ENCODE measurements at regions not wholly inside any gene's neighbourhood (a gene's known extent, or its start where the extent isn't known, plus 50 kb on each side); places are given as distances from the start of the nearest gene placed in this dataset.

GRCh38 chr18:61248589-61248988 is 84.6 kb upstream of the CDH20 start:
- no peak for DNase-seq (ENCODE audit: low spot score, unreplicated experiment)
- H3K27me3 Mint-ChIP-seq: no peaks in the 10 kb centered on the region
- no peaks in the 10 kb centered on the region for H3K9me3 Mint-ChIP-seq (ENCODE audit: low read depth)
- no peak overlapping the region for H3K4me3 Mint-ChIP-seq (ENCODE audit: low read depth)
- H3K36me3 Mint-ChIP-seq (ENCODE audit: insufficient read depth): no peaks in the 10 kb centered on the region
- H3K4me1 Mint-ChIP-seq (ENCODE audit: low read depth): no peaks in the 10 kb centered on the region
- TF ChIP-seq, protein P1, sequence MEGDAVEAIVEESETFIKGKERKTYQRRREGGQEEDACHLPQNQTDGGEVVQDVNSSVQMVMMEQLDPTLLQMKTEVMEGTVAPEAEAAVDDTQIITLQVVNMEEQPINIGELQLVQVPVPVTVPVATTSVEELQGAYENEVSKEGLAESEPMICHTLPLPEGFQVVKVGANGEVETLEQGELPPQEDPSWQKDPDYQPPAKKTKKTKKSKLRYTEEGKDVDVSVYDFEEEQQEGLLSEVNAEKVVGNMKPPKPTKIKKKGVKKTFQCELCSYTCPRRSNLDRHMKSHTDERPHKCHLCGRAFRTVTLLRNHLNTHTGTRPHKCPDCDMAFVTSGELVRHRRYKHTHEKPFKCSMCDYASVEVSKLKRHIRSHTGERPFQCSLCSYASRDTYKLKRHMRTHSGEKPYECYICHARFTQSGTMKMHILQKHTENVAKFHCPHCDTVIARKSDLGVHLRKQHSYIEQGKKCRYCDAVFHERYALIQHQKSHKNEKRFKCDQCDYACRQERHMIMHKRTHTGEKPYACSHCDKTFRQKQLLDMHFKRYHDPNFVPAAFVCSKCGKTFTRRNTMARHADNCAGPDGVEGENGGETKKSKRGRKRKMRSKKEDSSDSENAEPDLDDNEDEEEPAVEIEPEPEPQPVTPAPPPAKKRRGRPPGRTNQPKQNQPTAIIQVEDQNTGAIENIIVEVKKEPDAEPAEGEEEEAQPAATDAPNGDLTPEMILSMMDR (IDR thresholded peaks at IDR 0.05; ENCODE audit: unreplicated experiment): no peak
- H3K27ac Mint-ChIP-seq: no peak overlapping the region

DNA sequence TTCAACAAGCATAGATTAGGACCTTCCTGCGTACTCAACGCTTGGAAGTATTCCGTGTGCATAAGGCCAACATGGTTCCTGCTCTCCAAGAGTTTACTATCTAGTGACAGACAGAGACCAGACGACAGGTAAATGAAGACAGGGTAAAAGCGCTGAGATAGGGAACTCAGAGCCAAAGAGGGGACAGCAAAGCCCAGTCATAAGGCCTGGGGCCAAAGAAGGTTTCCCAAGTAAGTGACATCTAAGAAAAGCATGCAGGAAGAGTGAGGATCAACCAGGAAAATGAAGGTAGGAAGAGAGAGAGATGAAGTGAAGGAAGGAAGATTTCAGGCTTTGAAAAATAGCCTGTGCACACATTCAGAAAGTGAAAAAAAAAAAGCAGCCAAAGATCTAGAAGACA is 76.9 kb upstream of the CDH20 start:
- TF ChIP-seq, protein P1 (IDR thresholded peaks at IDR 0.05; ENCODE audit: unreplicated experiment): no peak
- no peaks in the 10 kb centered on the region for H3K4me1 Mint-ChIP-seq (ENCODE audit: low read depth)
- H3K27ac Mint-ChIP-seq: no peak overlapping the region
- no peak overlapping the region for H3K4me3 Mint-ChIP-seq (ENCODE audit: low read depth)
- no peaks in the 10 kb centered on the region for H3K36me3 Mint-ChIP-seq (ENCODE audit: insufficient read depth)
- no peaks in the 10 kb centered on the region for H3K9me3 Mint-ChIP-seq (ENCODE audit: low read depth)
- DNase-seq (ENCODE audit: low spot score, unreplicated experiment): no peak
- H3K27me3 Mint-ChIP-seq: no peaks in the 10 kb centered on the region

GRCh38 chr18:61261870-61262269 is 71.4 kb upstream of the CDH20 start:
- H3K9me3 Mint-ChIP-seq (ENCODE audit: low read depth): peaks cover 15% of the 10 kb centered on the region
- H3K4me3 Mint-ChIP-seq (ENCODE audit: low read depth): no peak overlapping the region
- H3K27me3 Mint-ChIP-seq: no peaks in the 10 kb centered on the region
- TF ChIP-seq, protein P1 (IDR thresholded peaks at IDR 0.05; ENCODE audit: unreplicated experiment): no peak
- H3K4me1 Mint-ChIP-seq (ENCODE audit: low read depth): no peaks in the 10 kb centered on the region
- no peak overlapping the region for H3K27ac Mint-ChIP-seq
- no peaks in the 10 kb centered on the region for H3K36me3 Mint-ChIP-seq (ENCODE audit: insufficient read depth)
- DNase-seq (ENCODE audit: low spot score, unreplicated experiment): no peak

GRCh38 chr18:61272793-61273192 is 60.4 kb upstream of the CDH20 start:
- Mint-ChIP-seq H3K4me3 (ENCODE audit: low read depth) (no peak overlapping the region), H3K27me3 (no peaks in the 10 kb centered on the region), H3K27ac (no peak overlapping the region), H3K36me3 (ENCODE audit: insufficient read depth) (no peaks in the 10 kb centered on the region), H3K9me3 (ENCODE audit: low read depth) (peaks cover 3% of the 10 kb centered on the region), H3K4me1 (ENCODE audit: low read depth) (no peaks in the 10 kb centered on the region)
- no peak for DNase-seq (ENCODE audit: low spot score, unreplicated experiment)
- TF ChIP-seq, protein P1 (IDR thresholded peaks at IDR 0.05; ENCODE audit: unreplicated experiment): no peak

DNA sequence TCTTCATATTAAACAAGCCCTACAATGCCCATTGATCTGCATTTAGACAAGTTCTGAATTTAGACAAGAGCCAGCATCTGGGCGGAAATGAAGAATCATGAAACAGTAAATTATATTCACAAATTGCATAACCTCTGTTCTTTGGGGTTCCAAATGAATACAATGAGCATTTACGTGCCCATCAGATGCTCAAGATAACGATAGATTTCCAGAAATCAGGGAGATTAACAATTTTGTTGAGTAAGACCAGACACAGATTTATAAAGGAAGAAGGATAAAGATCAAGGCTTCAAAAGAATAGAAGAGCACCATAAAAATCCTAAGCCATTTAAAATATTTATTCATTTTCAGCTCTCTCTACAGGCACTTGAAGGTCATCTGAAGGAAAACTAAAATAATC is 59.7 kb upstream of the CDH20 start:
- TF ChIP-seq, protein P1 (IDR thresholded peaks at IDR 0.05; ENCODE audit: unreplicated experiment): no peak
- Mint-ChIP-seq H3K27ac (no peak overlapping the region), H3K4me3 (ENCODE audit: low read depth) (no peak overlapping the region), H3K36me3 (ENCODE audit: insufficient read depth) (no peaks in the 10 kb centered on the region), H3K4me1 (ENCODE audit: low read depth) (no peaks in the 10 kb centered on the region), H3K9me3 (ENCODE audit: low read depth) (peaks cover 3% of the 10 kb centered on the region), H3K27me3 (no peaks in the 10 kb centered on the region)
- DNase-seq (ENCODE audit: low spot score, unreplicated experiment): no peak
